HG03064 (cell line): ENCODE measurements at regions not wholly inside any gene's neighbourhood (a gene's known extent, or its start where the extent isn't known, plus 50 kb on each side); places are given as distances from the start of the nearest gene placed in this dataset.

Source experiments
- ATAC-seq: cut with Tn5 transposase; IDR thresholded peaks from one replicate; pipeline ENCODE4 v1.9.1; 2021; ENCODE audit warnings: low read depth; ENCODE audit not compliant: unreplicated experiment

DNA sequence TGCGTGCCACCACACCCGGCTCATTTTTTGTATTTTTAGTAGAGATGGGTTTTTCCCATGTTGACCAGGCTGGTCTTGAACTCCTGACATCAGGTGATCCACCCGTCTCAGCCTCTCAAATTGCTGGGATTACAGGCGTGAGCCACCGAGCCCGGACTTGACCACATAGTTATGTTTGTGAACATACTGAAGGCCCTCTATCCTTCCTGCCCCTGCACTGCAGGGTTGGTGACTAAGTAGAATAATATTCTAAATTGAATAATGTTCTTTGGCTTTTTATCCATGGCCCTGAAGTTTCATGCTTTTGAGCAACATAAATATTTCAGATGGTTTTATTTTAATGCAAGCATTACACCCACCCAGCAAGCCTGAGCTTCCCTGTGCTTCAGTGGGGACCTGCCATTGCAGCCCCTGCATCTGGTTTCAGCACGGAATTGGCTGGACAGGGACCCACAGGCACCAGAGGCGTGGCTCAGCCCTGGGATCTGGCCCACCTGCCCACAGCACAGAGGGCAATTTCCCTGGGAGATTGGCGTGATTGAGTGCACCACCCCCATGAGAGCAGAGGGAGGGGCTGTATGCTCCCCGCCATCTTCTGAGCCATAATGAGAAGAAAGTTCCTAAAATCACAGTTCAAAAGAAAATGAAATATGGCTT lies 460.5 kb downstream of the BRD1 start:
- ATAC-seq = no peak

DNA sequence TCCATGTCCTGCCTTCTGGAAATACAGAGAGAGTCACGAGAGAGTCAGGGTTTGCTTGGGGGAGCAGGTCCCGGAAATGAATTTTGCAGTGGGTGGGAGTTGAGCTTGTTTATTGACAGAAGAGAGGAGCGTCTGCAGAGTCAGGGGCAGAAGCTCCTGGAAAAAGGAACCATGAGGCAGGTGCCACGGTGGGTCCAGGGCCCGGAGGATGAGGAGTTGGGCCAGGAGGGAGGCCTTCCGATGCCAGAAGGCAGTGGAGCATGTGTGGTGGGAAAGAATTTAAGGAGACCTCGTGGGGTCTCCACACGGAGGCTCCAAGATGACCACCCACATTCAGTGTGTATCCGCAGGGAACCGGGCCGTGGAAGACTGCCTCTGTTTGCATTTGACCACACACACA lies 461.2 kb downstream of the BRD1 start:
- ATAC-seq = no peak

DNA sequence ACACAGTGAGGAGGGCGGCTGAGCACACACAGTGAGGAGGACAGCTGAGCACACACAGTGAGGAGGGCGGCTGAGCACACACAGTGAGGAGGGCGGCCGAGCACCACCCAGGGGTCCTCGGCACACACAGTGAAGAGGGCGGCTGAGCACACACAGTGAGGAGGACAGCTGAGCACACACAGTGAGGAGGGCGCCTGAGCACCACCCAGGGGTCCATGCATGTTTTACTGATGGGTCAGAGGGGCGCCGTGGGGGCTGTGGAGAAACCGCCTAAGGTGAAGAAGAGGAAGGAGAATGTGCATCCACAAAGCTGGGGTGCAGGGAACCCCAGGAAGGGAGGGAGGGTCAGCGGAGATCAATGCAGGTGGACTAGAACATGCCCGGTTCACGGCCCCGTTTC lies 461.8 kb downstream of the BRD1 start:
- ATAC-seq = no peak

DNA sequence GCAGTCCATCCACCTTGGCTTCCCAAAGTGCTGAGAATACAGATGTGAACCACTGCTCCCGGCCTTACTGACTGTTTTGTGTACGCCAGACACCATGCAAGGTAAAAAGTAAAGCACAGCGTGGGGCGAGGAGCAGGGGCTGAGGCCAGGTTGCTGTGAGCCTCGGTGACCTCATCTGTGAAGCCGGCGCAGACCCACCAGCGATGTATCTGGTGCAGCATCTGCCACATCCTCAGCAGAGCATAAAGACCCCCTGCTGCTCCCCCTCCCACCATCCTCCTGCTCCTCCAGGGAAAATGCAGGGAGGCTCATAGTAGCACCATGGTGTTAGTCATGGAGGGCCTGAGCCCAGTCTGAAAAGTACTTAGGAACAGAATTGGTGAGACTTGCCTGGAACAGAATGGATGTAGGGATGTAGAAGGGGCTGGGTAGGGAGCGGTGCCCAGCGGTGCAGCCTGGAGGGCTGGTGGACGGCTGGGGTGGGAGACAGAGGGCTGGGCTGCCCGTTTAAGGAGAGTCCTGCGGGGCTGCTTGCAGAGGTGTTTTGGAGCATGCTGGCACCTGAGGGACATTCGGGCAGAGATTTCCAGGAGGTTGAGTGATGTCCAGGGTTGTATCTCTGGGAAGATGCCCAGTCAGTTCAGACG lies 462.4 kb downstream of the BRD1 start:
- ATAC-seq = no peak

DNA sequence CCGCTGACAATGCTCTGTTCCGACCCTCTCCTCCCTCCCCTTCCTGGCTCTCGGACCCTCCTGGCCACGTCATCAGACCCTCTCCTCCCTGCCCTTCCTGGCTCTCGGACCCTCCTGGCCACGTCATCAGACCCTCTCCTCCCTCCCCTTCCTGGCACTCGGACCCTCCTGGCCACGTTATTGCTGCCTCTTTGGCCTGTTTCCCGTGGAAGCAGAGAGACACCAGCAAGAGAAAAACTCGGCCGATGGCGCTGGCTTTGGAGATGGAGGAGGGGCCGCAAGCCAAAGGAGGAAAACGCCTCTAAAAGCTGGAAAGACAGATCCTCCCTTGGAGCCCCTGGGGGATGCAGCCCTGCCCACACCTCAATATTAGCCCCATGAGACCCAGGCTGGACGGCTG lies 463.3 kb downstream of the BRD1 start:
- ATAC-seq = no peak

DNA sequence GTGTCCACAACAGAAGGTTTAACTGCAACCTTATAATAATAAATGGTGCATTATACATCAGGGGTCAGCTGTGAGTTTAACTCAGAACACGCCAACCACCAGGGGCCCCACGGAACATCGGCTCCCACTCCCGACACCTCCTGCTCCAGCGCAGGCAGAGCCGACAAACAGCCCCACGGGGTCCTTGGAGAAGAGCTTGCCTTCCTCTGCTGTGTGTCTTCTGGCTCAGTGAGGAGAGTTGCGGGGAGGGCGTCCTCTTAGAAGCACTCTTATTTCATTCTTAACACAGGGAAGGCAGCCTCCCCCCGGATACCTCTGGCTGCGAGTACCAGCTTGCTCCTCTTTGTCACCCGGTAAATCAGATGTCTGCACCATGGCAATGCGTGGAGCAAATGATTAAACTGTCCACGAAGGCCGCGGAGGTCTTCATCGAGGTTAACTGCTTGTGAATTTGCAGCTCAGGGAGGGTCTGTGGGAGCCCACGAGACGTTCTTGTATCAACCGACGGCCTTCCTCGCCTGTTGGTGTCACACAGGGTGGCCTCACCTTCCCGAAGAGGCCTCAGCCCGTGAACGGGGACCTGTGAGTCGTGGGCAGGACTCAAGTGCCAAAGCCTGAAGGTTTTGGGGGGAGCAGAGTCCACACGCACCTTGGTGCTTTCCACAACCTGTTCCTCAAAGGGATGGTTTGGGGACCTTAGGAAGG lies 464.0 kb downstream of the BRD1 start:
- ATAC-seq = no peak

DNA sequence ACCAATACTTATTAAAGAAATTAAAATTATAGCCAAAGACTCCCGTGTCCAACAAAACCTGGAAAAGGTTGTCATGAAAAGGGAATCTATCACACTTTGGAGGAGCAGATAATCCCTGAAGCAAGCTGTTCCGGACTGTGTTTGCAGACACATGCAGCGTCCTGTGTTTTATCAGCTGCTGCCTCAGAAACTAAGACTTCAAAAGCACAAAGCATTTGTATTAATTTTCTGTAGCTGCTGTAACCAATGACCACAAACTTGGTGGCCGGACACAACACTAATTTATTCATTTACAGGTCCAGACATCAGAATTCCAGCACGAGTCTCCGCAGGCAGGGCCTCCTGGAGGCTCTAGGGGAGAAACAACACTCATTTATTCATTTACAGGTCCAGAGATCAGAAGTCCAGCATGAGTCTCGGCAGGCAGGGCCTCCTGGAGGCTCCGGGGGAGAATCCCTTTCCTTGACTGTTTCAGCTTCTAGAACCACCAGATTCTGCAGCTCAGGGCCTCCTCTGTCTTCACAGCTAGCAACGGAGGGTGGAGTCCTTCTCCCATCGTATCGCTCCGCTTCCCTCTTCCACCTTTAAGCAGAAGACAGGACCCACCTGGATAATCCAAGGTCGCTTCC lies 465.3 kb downstream of the BRD1 start:
- ATAC-seq = no peak

DNA sequence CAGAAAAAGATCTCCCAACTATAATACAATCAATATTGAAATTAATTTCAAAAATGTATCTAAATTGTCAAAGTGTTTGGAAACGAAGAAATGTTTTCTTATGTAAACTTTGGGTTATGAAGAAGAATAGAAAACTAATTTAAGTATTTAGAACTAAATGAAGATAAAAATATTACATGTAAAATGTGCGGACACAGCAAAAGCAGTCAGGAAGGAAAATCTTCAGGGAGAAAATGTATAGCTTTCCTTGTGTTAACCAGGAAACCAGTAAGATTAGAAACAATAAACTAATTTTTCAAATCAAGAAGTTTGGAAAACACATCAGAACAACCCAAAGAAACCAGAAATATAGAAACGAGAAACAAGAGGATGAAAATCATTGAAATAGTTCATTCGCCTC lies 466.5 kb downstream of the BRD1 start:
- no peak for ATAC-seq

DNA sequence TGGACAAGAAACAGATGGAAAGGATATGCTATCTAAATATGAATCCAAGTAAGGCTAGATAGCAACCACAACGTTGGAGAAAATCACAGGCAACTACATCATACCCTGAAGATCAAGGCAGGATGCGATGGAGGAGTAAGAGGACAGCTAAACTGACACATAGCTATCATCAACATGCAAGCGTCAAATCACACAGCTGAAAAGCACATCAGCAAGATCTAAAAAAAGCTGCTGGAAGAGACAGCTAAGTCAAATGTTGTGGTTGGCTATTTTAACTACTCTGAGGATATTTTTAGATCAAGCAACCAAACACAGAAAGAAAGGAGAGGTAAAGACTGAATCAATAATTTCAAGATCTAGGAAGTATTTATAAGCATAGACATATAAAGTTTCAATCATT lies 466.9 kb downstream of the BRD1 start:
- no peak for ATAC-seq

DNA sequence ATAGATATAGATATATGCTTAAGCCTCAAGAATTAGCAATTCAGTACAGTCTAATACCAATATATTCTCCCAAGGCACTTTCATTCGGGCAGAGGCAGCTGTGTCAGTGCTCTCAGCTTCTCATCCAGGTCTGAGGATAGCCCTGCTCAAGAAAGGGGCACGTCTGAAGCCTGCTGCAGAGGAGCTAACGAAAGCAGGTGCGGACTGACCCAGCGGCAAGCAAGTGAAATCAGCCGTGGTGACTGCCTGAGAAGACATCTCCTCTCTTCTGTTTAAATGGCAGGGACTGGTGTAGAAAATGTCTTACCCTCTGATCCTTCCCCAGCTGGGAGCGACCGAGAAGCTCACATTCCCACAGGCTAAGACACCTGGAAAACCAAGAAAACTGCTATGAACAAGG lies 468.6 kb downstream of the BRD1 start:
- ATAC-seq = no peak

DNA sequence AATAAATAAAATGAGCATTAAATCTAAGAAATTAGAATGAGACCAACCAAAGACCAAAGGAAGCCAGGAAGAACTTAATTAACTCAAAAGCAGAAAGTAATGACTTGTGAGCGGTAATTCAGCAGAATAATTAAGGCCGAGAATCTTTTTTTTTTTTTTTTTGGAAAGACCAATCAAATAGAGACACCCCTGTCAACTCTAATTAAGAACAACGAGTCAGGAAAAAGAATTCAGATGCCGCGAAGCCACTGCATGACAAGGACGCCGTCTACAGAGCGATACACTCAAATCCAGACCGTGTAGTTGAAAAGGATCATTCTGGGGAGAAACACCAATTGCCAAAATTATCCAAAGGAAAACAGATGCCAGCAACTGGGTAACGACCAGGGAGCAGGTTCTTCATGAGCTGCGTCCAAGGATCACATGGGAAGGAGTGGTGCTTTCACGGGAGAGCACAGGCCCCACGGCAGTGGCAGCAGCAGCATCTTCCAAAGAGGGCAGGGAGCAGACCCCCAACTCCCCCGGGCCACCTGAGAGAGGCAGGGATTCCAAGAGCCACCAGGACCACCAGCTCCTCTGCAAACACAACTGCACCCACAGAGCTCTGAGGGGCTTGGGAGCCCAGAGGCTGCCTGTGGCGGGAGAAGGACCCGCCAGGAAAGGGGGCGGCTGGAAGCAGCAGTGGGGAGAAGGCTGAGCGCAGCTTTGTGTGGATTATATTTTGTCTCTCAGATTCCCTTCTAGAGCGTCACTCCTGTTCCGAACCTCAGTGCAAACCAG lies 469.8 kb downstream of the BRD1 start:
- no peak for ATAC-seq

DNA sequence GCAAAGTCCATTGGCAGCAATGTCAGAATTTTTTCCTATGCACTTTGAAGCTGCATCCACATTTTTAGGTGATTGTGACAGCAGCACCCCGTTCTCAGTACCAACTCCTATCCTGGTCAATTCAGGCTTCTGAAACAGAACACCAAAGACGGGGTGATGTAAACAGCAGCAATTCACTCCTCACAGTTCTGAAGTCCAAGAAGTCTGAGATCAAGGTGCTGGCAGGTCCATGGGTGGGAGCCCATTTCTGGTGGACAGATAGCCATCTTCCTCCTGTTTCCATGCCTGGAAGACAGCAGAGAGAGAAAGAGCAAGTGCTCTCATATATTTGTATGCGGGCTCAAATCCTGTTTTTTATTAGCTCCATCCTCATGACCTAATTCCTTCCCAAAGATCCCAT lies 471.2 kb downstream of the BRD1 start:
- no peak for ATAC-seq

DNA sequence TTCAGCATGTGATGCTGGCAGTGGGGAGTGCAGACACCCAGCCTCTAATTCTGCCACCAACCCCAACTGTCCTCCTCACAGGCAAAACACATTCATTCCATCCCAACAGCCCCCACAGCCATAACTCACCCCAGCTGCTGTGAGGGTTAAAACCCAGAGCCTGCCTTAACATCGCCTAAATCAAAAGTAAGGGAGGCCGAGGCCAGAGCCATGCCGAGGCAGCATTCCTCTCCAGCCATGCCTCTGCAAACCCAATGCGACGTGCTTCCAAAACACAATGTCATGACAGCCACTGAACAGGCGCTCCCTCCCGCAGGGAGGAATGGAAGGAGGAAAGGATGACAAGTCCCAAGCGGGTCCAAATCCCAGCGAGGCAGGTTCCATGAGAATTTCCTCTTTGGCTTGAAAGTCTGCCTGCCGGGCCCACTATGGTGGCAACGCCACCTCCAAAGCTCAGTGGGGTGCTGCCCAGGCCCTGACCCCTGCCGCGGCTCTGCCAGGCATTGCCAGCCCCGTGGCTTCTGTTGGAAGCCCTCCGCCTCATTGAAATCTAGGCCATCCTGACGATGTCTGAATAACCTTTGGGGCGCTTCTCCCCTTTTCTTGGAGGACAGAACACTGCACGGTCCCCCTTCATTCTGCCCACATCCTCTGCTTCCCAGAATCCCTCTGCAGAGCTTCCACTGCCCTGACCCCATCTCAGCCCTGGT lies 472.3 kb downstream of the BRD1 start:
- no peak for ATAC-seq

DNA sequence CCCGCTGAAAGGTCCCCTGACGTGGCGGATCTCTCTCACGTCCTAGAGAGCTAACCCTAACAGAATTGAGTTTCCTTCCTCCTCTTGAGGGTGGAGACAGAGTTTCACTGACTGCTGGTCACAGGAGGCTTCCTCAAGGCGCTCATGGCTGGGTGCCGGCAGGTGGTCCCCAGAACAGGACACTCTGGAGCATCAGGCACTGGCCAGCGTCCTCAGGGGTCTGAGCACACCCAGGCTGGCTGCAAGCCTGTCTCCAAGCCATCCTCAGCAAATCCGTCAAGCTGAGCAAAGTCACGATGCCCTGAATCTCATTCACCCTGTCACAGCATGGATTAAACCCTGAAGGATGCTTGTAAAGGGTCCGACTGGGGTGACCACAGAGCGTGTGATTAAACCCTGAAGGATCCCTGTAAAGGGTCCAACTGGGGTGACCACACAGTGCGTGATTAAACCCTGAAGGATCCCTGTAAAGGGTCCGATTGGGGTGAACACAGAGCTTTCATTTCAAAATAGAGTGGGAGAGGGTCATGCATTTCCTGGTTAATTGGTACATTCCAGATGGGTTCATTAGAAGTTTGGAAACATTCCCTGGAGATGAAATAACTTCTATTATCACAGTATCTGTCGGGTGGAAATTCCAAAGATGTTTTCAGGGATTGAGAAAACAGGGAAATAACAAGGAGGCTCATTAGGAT lies 473.0 kb downstream of the BRD1 start:
- no peak for ATAC-seq

DNA sequence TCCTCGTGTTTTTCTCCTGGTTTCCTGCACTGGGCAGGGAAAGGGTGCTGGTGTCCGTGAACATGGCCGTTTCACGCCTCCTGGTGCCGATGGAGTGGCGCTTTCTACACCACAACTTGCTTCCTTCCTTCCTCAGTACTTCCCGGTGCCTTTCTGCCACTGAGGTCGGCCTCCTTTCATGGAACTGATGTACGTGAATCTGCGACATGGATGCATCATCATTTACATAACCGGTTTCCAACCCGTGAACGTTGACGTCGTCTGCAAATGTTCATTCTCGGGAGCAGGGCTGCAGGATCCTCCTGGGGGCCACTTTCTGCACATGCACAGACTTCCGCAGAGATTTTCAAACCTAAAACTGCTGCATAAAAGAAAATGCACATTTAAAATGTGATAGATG lies 474.4 kb downstream of the BRD1 start:
- no peak for ATAC-seq

DNA sequence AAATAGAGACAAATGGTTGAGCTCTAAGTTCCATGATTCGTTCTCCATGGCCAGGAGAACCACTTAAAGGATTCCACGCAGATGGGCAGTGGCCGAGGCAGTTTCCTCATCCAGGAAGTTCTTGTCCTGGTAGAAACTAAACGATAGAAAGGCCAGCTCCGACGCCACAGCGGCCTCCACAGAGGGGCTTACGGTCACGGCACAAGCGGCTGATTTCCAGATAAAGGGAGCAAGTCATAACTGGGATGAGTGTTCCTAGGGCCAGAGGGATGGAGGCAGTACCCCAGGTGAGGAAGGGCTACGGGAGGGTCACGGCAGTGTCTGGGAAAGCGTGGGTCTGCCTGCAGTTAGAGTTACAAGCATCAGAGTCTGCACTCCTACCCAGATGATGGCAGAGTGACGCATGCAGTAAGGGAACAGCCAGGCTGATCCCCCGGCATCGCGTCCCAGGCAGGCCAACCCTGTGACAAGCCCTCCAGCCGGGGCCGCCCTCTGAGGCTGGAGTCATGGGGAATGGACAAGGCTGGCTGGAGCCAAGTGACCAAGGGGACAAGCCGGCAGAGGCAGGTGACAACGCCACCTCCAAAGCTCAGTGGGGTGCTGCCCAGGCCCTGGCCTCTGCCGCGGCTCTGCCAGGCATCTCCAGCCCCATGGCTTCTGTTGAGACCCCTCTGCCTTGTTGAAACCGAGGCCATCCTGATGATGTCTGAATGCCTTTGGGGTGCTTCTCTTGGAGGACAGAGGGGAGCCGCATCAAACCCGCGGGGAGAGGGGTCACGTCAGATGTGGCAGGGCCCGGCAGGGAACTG lies 475.1 kb downstream of the BRD1 start:
- ATAC-seq = no peak

DNA sequence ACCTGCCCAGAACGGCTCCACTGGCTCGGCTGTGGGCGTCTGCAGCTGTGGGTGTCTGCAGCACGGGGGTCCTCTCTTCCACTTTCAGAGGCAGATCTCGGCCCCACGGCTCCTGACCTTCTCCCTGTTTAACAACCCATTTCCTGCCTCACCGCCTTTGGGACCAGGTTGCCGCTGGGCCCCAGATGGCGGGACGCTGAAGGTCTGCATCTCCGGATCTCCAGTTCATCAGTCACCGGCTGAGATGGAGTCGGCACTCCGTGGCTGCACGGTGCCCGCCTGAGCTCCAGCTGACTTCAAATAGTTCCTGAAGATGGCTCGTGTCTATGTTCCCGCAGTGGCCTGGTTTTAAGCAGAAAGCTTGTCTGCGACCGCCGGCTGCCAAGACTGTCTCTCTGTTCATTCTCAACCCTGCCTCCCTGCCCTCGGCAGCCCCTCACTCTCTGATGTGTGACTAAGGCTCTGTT lies 475.9 kb downstream of the BRD1 start:
- ATAC-seq = no peak

DNA sequence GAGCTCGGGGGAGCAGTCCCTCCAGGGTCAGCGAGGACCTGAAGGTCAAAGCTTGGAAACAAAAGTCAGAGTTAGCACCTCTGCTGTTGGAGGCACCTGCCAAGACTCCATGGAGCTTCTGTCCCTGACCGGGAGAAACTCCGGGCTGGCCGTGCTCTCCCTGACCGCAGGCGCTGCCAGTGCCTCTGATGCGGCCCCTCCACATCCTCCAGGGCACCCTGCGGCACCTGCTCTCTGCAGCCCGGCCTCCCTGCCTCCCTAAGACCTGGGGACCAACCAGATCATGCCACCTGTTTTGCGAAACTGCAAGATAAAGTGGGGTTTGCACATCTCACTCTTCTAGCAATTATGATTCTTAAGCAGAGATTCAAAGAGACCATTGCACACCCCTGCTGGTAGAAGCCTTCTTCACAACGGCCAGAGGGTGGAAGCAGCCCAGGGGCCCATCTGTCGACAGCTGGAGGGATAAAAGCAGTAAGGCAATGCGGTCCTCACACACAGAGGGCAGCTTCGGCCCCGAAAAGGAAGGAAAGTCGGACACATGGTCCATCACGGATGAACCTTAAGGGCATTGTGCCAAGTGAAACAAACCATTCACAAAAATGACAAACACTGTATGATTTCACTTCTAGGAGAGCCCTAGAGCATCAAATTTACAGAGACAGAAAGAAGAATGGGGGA lies 477.1 kb downstream of the BRD1 start:
- ATAC-seq = no peak
